Retinal pigment epithelial cell (primary cell): ENCODE measurements at regions not wholly inside any gene's neighbourhood (a gene's known extent, or its start where the extent isn't known, plus 50 kb on each side); places are given as distances from the start of the nearest gene placed in this dataset.

Source experiments
- DNase-seq: peaks from one replicate; pipeline ENCODE4 v3.0.0-alpha.2; 2010; ENCODE audit warnings: low read depth
- H3K4me3 ChIP-seq: 2 replicates; pipeline ENCODE4 v1.5.1; 2011; ENCODE audit warnings: mild to moderate bottlenecking, low read length, control low read depth, moderate library complexity
- CTCF ChIP-seq: conservative IDR thresholded peaks from 2 replicates; pipeline ENCODE4 v1.5.1; 2011; ENCODE audit warnings: low read depth, low read length, control low read depth, inconsistent platforms

GRCh38 chr14:55756078-55756477, 176.1 kb downstream of the KTN1 start:
- TF ChIP-seq CTCF: no peak
- no peak overlapping the region for H3K4me3 ChIP-seq
- no peak for DNase-seq

GRCh38 chr14:55756557-55756956, 176.6 kb downstream of the KTN1 start:
- TF ChIP-seq CTCF: no peak
- no peak overlapping the region for H3K4me3 ChIP-seq
- no peak for DNase-seq

GRCh38 chr14:55758796-55759195, 178.8 kb downstream of the KTN1 start:
- no peak for TF ChIP-seq CTCF

GRCh38 chr14:55760789-55761566, 181.0 kb downstream of the KTN1 start:
- DNase-seq: no peak
- H3K4me3 ChIP-seq: no peak overlapping the region
- no peak for TF ChIP-seq CTCF

More at GRCh38 chr14:55758796-55759195, 178.8 kb downstream of the KTN1 start:
- no peak overlapping the region for H3K4me3 ChIP-seq
- no peak for DNase-seq

- no peak for TF ChIP-seq CTCF
- no peak overlapping the region for H3K4me3 ChIP-seq
- DNase-seq: no peak
Observed at GRCh38 chr14:55761651-55762050, 181.6 kb downstream of the KTN1 start.

- no peak overlapping the region for H3K4me3 ChIP-seq
- no peak for DNase-seq
- TF ChIP-seq CTCF: no peak
Observed at GRCh38 chr14:55762595-55763232, 182.7 kb downstream of the KTN1 start.

GRCh38 chr14:55764784-55765183, 184.8 kb downstream of the KTN1 start:
- TF ChIP-seq CTCF: no peak
- H3K4me3 ChIP-seq: no peak overlapping the region
- no peak for DNase-seq
